ENCODE measurements at regions not wholly inside any gene's neighbourhood (a gene's known extent, or its start where the extent isn't known, plus 50 kb on each side); places are given as distances from the start of the nearest gene placed in this dataset.

DNA sequence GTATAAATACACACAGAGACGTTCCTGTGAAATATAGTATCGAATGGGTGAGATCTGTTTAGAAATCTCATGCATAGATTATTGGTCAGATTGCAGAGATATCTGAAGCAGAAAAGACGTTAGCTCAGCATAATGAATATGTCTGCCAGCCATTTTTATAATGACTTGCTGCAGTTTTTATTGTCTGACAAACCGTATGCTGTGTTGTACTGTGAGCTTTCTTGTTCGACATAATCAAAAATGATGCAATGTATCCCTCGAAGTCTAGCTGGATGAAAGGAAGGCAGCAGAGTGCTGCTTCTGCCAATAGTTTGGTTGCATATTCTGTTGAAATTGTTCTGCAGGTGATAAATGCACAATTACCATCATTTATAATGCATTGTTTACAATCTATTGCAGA, 514.9 kb upstream of the ARRDC3 start:
- no peak for DNase-seq (ENCODE audit: low spot score)
- TF ChIP-seq CTCF (IDR thresholded peaks at IDR 0.05) = no peak
- H3K4me3 Mint-ChIP-seq (ENCODE audit: unreplicated experiment) = no peak overlapping the region
- H3K27me3 Mint-ChIP-seq (ENCODE audit: low read depth) = no peaks in the 10 kb centered on the region
- no peaks in the 10 kb centered on the region for H3K4me1 Mint-ChIP-seq (ENCODE audit: low read depth)
- H3K27ac Mint-ChIP-seq (ENCODE audit: unreplicated experiment) = no peak overlapping the region
- no peaks in the 10 kb centered on the region for H3K36me3 Mint-ChIP-seq (ENCODE audit: low read depth)
- no peaks in the 10 kb centered on the region for H3K9me3 Mint-ChIP-seq (ENCODE audit: low read depth)

- peaks cover 11% of the 10 kb centered on the region for H3K9me3 Mint-ChIP-seq (ENCODE audit: low read depth)
- H3K27ac Mint-ChIP-seq (ENCODE audit: unreplicated experiment) = no peak overlapping the region
Measured at GRCh38 chr5:91888810-91889209, 505.7 kb upstream of the ARRDC3 start.

GRCh38 chr5:91885291-91886265, 502.5 kb upstream of the ARRDC3 start:
- H3K27ac Mint-ChIP-seq (ENCODE audit: unreplicated experiment) = no peak overlapping the region
- no peaks in the 10 kb centered on the region for H3K27me3 Mint-ChIP-seq (ENCODE audit: low read depth)
- DNase-seq (ENCODE audit: low spot score) = no peak
- peaks cover 6% of the 10 kb centered on the region for H3K9me3 Mint-ChIP-seq (ENCODE audit: low read depth)
- H3K4me3 Mint-ChIP-seq (ENCODE audit: unreplicated experiment) = no peak overlapping the region
- no peaks in the 10 kb centered on the region for H3K36me3 Mint-ChIP-seq (ENCODE audit: low read depth)
- no peaks in the 10 kb centered on the region for H3K4me1 Mint-ChIP-seq (ENCODE audit: low read depth)
- no peak for TF ChIP-seq CTCF (IDR thresholded peaks at IDR 0.05)

More at GRCh38 chr5:91888810-91889209, 505.7 kb upstream of the ARRDC3 start:
- Mint-ChIP-seq H3K36me3 (ENCODE audit: low read depth) (no peaks in the 10 kb centered on the region), H3K4me3 (ENCODE audit: unreplicated experiment) (no peak overlapping the region), H3K27me3 (ENCODE audit: low read depth) (no peaks in the 10 kb centered on the region), H3K4me1 (ENCODE audit: low read depth) (no peaks in the 10 kb centered on the region)
- DNase-seq (ENCODE audit: low spot score) = no peak
- no peak for TF ChIP-seq CTCF (IDR thresholded peaks at IDR 0.05)

GRCh38 chr5:91884036-91884435, 500.9 kb upstream of the ARRDC3 start:
- no peak for DNase-seq (ENCODE audit: low spot score)
- Mint-ChIP-seq H3K9me3 (ENCODE audit: low read depth) (peaks cover 9% of the 10 kb centered on the region), H3K36me3 (ENCODE audit: low read depth) (no peaks in the 10 kb centered on the region), H3K27me3 (ENCODE audit: low read depth) (no peaks in the 10 kb centered on the region), H3K4me1 (ENCODE audit: low read depth) (no peaks in the 10 kb centered on the region), H3K27ac (ENCODE audit: unreplicated experiment) (no peak overlapping the region), H3K4me3 (ENCODE audit: unreplicated experiment) (no peak overlapping the region)
- no peak for TF ChIP-seq CTCF (IDR thresholded peaks at IDR 0.05)

- no peak for TF ChIP-seq CTCF (IDR thresholded peaks at IDR 0.05)
- DNase-seq (ENCODE audit: low spot score) = no peak
- no peaks in the 10 kb centered on the region for H3K27me3 Mint-ChIP-seq (ENCODE audit: low read depth)
- H3K9me3 Mint-ChIP-seq (ENCODE audit: low read depth) = peaks cover 4% of the 10 kb centered on the region
- H3K36me3 Mint-ChIP-seq (ENCODE audit: low read depth) = no peaks in the 10 kb centered on the region
- no peak overlapping the region for H3K4me3 Mint-ChIP-seq (ENCODE audit: unreplicated experiment)
- no peak overlapping the region for H3K27ac Mint-ChIP-seq (ENCODE audit: unreplicated experiment)
- no peaks in the 10 kb centered on the region for H3K4me1 Mint-ChIP-seq (ENCODE audit: low read depth)
Measured at GRCh38 chr5:91875196-91875779, 492.2 kb upstream of the ARRDC3 start.
